Kidney (tissue), 13 donors: ENCODE measurements at regions not wholly inside any gene's neighbourhood (a gene's known extent, or its start where the extent isn't known, plus 50 kb on each side); places are given as distances from the start of the nearest gene placed in this dataset.

Experiments used
- DNase-seq, 5 donors: peaks; one replicate each; pipeline ENCODE4 v3.0.0-alpha.2; 2013 to 2020
- FAIRE-seq: peaks from 2 replicates; lab custom pipeline; 2012; peaks lifted over from hg19 to GRCh38; lab: Jason Lieb, UNC
- H3K27ac ChIP-seq, 2 donors: one replicate each; pipeline ENCODE4 v1.7.0; 2013; ENCODE audit warnings: low read depth in 2 of 2, low read length in 2 of 2, inconsistent platforms in 1 of 2
- H3K27me3 ChIP-seq: one replicate; pipeline ENCODE4 v1.7.1; 2013; ENCODE audit warnings: low read length, inconsistent platforms; ENCODE audit not compliant: control insufficient read depth, insufficient read depth
- H3K36me3 ChIP-seq, 3 donors: one replicate each; pipeline versions ENCODE4 v1.7.0 to v1.7.1; 2013; ENCODE audit warnings: low read length in 3 of 3, control low read depth in 1 of 3, inconsistent platforms in 1 of 3; ENCODE audit not compliant: insufficient read depth in 3 of 3, control insufficient read depth in 2 of 3
- H3K4me1 ChIP-seq, 3 donors: one replicate each; pipeline versions ENCODE4 v1.7.0 to v1.7.1; 2013; ENCODE audit warnings: low read length in 3 of 3, inconsistent platforms in 1 of 3, low read depth in 1 of 3; ENCODE audit not compliant: control insufficient read depth in 2 of 3, insufficient read depth in 2 of 3
- H3K4me3 ChIP-seq, 3 donors: one replicate each; pipeline versions ENCODE4 v1.7.0 to v1.8.1; 2013; ENCODE audit warnings: low read length in 3 of 3, control low read depth in 1 of 3, inconsistent platforms in 1 of 3
- H3K9ac ChIP-seq, 3 donors: one replicate each; pipeline versions ENCODE4 v1.7.0 to v1.7.1; 2013; ENCODE audit warnings: low read length in 3 of 3, control low read depth in 1 of 3, inconsistent platforms in 1 of 3
- H3K9me3 ChIP-seq, 3 donors: one replicate each; pipeline versions ENCODE4 v1.7.0 to v1.7.1; 2013; ENCODE audit warnings: low read length in 3 of 3, control low read depth in 1 of 3, inconsistent platforms in 1 of 3; ENCODE audit not compliant: control insufficient read depth in 2 of 3, insufficient read depth in 1 of 3
- intact Hi-C: fragments of 100-400 bp; cut with DNase I; formaldehyde crosslinking; loops from one replicate; pipeline ENCODE4 v1.11.1; 2022
- TF ChIP-seq, protein P1 (sequence below): IDR thresholded peaks from 3 replicates; pipeline ENCODE4 v1.5.1; 2012; ENCODE audit warnings: mild to moderate bottlenecking, moderate library complexity, borderline replicate concordance; ENCODE audit not compliant: insufficient read depth; ENCODE audit errors: extremely low read depth
- donor health status: control.
- donor health status: control.
- donor health status: control.
- donor health status: control.
- donor health status: control.
- donor health status: DM: yes; HTN: yes; CAD: no.
- donor health status: Normal renal cell carcinoma (clear cell type).

DNA sequence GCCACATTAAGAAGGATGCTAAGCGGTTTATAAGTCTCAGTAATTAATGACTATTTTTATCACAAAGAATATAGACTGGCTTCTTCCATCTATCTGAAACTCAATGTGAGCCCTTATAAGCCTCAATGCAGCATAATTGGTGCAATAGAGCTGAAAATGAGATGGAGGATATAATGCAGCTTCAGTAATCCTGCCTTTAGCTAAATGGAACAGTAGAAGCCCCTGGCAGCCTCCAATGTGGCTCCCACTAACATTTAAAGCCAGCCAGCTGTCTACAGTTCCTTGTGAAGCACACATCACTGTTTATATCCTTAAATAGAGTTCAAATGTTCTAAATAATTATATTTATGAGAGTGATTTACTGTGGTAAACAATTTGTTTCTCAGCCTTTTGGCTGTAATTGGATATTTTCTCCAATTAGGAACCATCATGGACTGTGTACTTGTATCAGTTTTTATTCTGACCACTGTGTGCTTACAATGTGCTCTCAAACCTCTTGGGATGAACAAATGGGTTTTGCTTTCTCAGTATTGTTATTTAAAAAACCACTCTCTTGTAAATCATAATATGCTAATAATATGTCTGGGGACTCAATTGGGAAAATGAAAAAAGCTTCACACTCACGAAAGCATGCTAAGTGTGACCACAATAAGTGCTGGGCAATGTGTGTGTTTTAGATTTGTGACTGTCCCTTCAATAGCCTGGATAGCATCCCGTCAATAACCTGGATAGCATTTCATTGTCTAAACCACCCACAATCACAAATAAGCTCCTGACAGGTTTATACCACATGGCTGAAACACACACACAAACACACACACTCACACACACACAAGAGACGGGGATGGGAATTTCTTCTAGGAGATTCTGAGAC lies 366.6 kb downstream of the GBE1 start:
- Histone ChIP-seq H3K36me3 (no peaks in the 10 kb centered on the region), H3K9ac (no peak overlapping the region), H3K27ac (no peak overlapping the region), H3K9me3 (no peaks in the 10 kb centered on the region), H3K4me1 (no peaks in the 10 kb centered on the region), H3K4me3 (no peak overlapping the region), H3K27me3 (no peaks in the 10 kb centered on the region)
- DNase-seq (no peak), FAIRE-seq (no peak)
- intact Hi-C loops = no loop called here
- TF ChIP-seq, protein P1, sequence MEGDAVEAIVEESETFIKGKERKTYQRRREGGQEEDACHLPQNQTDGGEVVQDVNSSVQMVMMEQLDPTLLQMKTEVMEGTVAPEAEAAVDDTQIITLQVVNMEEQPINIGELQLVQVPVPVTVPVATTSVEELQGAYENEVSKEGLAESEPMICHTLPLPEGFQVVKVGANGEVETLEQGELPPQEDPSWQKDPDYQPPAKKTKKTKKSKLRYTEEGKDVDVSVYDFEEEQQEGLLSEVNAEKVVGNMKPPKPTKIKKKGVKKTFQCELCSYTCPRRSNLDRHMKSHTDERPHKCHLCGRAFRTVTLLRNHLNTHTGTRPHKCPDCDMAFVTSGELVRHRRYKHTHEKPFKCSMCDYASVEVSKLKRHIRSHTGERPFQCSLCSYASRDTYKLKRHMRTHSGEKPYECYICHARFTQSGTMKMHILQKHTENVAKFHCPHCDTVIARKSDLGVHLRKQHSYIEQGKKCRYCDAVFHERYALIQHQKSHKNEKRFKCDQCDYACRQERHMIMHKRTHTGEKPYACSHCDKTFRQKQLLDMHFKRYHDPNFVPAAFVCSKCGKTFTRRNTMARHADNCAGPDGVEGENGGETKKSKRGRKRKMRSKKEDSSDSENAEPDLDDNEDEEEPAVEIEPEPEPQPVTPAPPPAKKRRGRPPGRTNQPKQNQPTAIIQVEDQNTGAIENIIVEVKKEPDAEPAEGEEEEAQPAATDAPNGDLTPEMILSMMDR = no peak

DNA sequence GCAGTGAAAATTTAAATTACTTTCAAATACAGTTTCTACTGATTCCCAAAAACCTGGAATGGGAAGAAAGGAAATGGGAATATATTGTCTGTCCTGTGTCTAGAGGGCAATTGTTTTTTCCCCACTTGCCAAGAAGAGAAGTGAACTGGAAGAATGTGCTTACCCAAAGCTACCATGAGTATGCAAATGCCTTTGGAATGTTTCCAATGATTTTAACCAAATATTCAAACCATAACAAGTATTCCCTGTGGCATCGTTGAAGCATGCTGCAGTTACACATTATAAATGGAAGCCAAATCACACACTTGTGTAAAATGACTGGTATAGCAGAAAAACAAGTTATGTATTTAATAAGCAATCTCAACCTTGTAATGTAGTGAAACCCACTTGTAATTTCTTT lies 368.2 kb downstream of the GBE1 start:
- H3K9ac ChIP-seq = no peak overlapping the region

GRCh38 chr3:81390796-81391195 lies 370.6 kb downstream of the GBE1 start:
- Histone ChIP-seq H3K9me3 (no peaks in the 10 kb centered on the region), H3K9ac (no peak overlapping the region), H3K4me3 (no peak overlapping the region), H3K27me3 (no peaks in the 10 kb centered on the region), H3K27ac (no peak overlapping the region), H3K4me1 (no peaks in the 10 kb centered on the region), H3K36me3 (no peaks in the 10 kb centered on the region)
- FAIRE-seq (no peak), DNase-seq (no peak)
- TF ChIP-seq, protein P1 = no peak
- intact Hi-C loops = no loop called here

More for the DNA sequence above, 368.2 kb downstream of the GBE1 start:
- TF ChIP-seq, protein P1 = no peak
- intact Hi-C loops = no loop called here
- Histone ChIP-seq H3K27ac (no peak overlapping the region), H3K9me3 (no peaks in the 10 kb centered on the region), H3K4me1 (no peaks in the 10 kb centered on the region), H3K27me3 (no peaks in the 10 kb centered on the region), H3K36me3 (no peaks in the 10 kb centered on the region), H3K4me3 (no peak overlapping the region)
- DNase-seq (peak in 1 of 5 donors; percentile 5), FAIRE-seq (no peak)
